Epidermal melanocyte (primary cell): ENCODE measurements at regions not wholly inside any gene's neighbourhood (a gene's known extent, or its start where the extent isn't known, plus 50 kb on each side); places are given as distances from the start of the nearest gene placed in this dataset.
"Not testable (repeated sequence)": the region's sequence is repeated elsewhere in the genome, so short reads cannot be mapped to it uniquely, and the experiment has no call there.

Experiments used
- DNase-seq: peaks from one replicate; pipeline ENCODE4 v3.0.0; 2011; ENCODE audit warnings: low spot score; ENCODE audit not compliant: insufficient read length

GRCh38 chrX:43349363-43349762 is 306.7 kb upstream of the MAOA start:
- DNase-seq: no peak

GRCh38 chrX:43350935-43351334 is 305.2 kb upstream of the MAOA start:
- no peak for DNase-seq

- no peak for DNase-seq
Observed at GRCh38 chrX:43357741-43358140, 298.4 kb upstream of the MAOA start.

- no peak for DNase-seq
Observed at GRCh38 chrX:43373032-43373431, 283.1 kb upstream of the MAOA start.

- DNase-seq: no peak
Observed at GRCh38 chrX:43375136-43375535, 281.0 kb upstream of the MAOA start.

- DNase-seq: no peak
Observed at GRCh38 chrX:43380704-43381103, 275.4 kb upstream of the MAOA start.

- DNase-seq: no peak
Observed at GRCh38 chrX:43386875-43387274, 269.2 kb upstream of the MAOA start.

GRCh38 chrX:43405191-43405590 is 250.9 kb upstream of the MAOA start:
- no peak for DNase-seq

- DNase-seq: no peak
Observed at GRCh38 chrX:43423876-43424275, 232.2 kb upstream of the MAOA start.

- no peak for DNase-seq
Observed at GRCh38 chrX:43436517-43436916, 219.6 kb upstream of the MAOA start.

- no peak for DNase-seq
Observed at GRCh38 chrX:43446752-43447151, 209.3 kb upstream of the MAOA start.

GRCh38 chrX:43448688-43449087 is 207.4 kb upstream of the MAOA start:
- DNase-seq: no peak

GRCh38 chrX:43450355-43450754 is 205.7 kb upstream of the MAOA start:
- no peak for DNase-seq

GRCh38 chrX:43451976-43452686 is 204.0 kb upstream of the MAOA start:
- not testable (repeated sequence) for DNase-seq

GRCh38 chrX:43456063-43456462 is 200.0 kb upstream of the MAOA start:
- DNase-seq: no peak

- DNase-seq: no peak
Observed at GRCh38 chrX:43456906-43457305, 199.2 kb upstream of the MAOA start.

- no peak for DNase-seq
Observed at GRCh38 chrX:43467608-43468234, 188.4 kb upstream of the MAOA start.

- DNase-seq: no peak
Observed at GRCh38 chrX:43469391-43470054, 186.6 kb upstream of the MAOA start.

- DNase-seq: no peak
Observed at GRCh38 chrX:43474321-43474720, 181.8 kb upstream of the MAOA start.

- DNase-seq: no peak
Observed at GRCh38 chrX:43479070-43479469, 177.0 kb upstream of the MAOA start.

- no peak for DNase-seq
Observed at GRCh38 chrX:43479850-43480249, 176.2 kb upstream of the MAOA start.

- no peak for DNase-seq
Observed at GRCh38 chrX:43481576-43481975, 174.5 kb upstream of the MAOA start.

GRCh38 chrX:43493756-43494155 is 162.3 kb upstream of the MAOA start:
- DNase-seq: no peak
